Tibial nerve (tissue), 4 donors: ENCODE measurements at regions not wholly inside any gene's neighbourhood (a gene's known extent, or its start where the extent isn't known, plus 50 kb on each side); places are given as distances from the start of the nearest gene placed in this dataset.

ENCODE experiments used
- DNase-seq, 2 donors: peaks; one replicate each; pipeline ENCODE4 v3.0.0-alpha.2; 2019; ENCODE audit warnings: low spot score in 2 of 2
- H3K27ac ChIP-seq, 4 donors: fragments of 200-600 bp; sonication (generic) in 3 of 4; one replicate each; pipeline ENCODE4 v1.5.1; 2017 to 2019; ENCODE audit warnings: mild to moderate bottlenecking in 1 of 4
- H3K27me3 ChIP-seq, 2 donors: fragments of 200-600 bp; sonication (generic) in 1 of 2; one replicate each; pipeline versions ENCODE4 v1.5.1 to v1.6.0; 2017 to 2019
- H3K36me3 ChIP-seq, 3 donors: fragments of 200-600 bp; sonication (generic); one replicate each; pipeline ENCODE4 v1.5.1; 2018 to 2019
- H3K4me1 ChIP-seq, 4 donors: fragments of 200-600 bp; sonication (generic) in 3 of 4; one replicate each; pipeline ENCODE4 v1.5.1; 2017 to 2019
- H3K4me3 ChIP-seq, 4 donors: fragments of 200-600 bp; sonication (generic) in 3 of 4; one replicate each; pipeline ENCODE4 v1.5.1; 2017 to 2019; ENCODE audit warnings: mild to moderate bottlenecking in 1 of 4, moderate library complexity in 1 of 4
- H3K9me3 ChIP-seq, 4 donors: fragments of 200-600 bp; sonication (generic) in 3 of 4; one replicate each; pipeline ENCODE4 v1.5.1; 2017 to 2019
- CTCF ChIP-seq, 5 experiments: fragments of 200-600 bp in 3 of 5; fragments of 450-650 bp in 2 of 5; sonication (generic) in 3 of 5; IDR thresholded peaks; one replicate each; pipeline ENCODE4 v1.5.1; 2016 to 2019; ENCODE audit warnings: antibody characterized with exemption in 5 of 5, mild to moderate bottlenecking in 3 of 5, moderate library complexity in 2 of 5
- EP300 ChIP-seq, 2 donors: sonication (generic); formaldehyde crosslinking; IDR thresholded peaks; one replicate each; pipeline ENCODE4 v1.6.1; 2017; ENCODE audit warnings: antibody characterized with exemption in 2 of 2, mild to moderate bottlenecking in 1 of 2
- POLR2A ChIP-seq, 2 donors: fragments of 450-650 bp; IDR thresholded peaks; one replicate each; pipeline ENCODE4 v1.6.1; 2017; ENCODE audit warnings: antibody characterized with exemption in 2 of 2, mild to moderate bottlenecking in 2 of 2, moderate library complexity in 2 of 2
- WGBS, 2 donors: methylation state at CpG; one replicate each; pipeline ENCODE4 v1.1.5; 2018; 5-methylcytosine and 5-hydroxymethylcytosine counted together

GRCh38 chr6:8958894-8959511 is 523.7 kb upstream of the SLC35B3 start:
- Histone ChIP-seq H3K9me3 (no peaks in the 10 kb centered on the region), H3K36me3 (no peaks in the 10 kb centered on the region)

GRCh38 chr6:8953310-8953709 is 518.0 kb upstream of the SLC35B3 start:
- no peaks in the 10 kb centered on the region for H3K4me1 ChIP-seq
- no peak overlapping the region for H3K4me3 ChIP-seq
- WGBS, 2 donors: 61 to 62% methylated on average over 2 of the region's 2 CpGs
- no peak overlapping the region for H3K27ac ChIP-seq
- DNase-seq: no peak
- TF ChIP-seq POLR2A (IDR thresholded peaks at IDR 0.05) (no peak), CTCF (IDR thresholded peaks at IDR 0.05) (no peak), EP300 (IDR thresholded peaks at IDR 0.05) (no peak)
- H3K27me3 ChIP-seq: no peaks in the 10 kb centered on the region
- no peaks in the 10 kb centered on the region for H3K36me3 ChIP-seq
- no peaks in the 10 kb centered on the region for H3K9me3 ChIP-seq

More at GRCh38 chr6:8958894-8959511, 523.7 kb upstream of the SLC35B3 start:
- DNase-seq: no peak
- H3K4me1 ChIP-seq: no peaks in the 10 kb centered on the region
- TF ChIP-seq EP300 (IDR thresholded peaks at IDR 0.05) (no peak), POLR2A (IDR thresholded peaks at IDR 0.05) (no peak), CTCF (IDR thresholded peaks at IDR 0.05) (no peak)
- no peak overlapping the region for H3K4me3 ChIP-seq
- no peaks in the 10 kb centered on the region for H3K27me3 ChIP-seq
- H3K27ac ChIP-seq: no peak overlapping the region

GRCh38 chr6:8948733-8949132 is 513.4 kb upstream of the SLC35B3 start:
- no peak for DNase-seq
- TF ChIP-seq CTCF (IDR thresholded peaks at IDR 0.05) (no peak), EP300 (IDR thresholded peaks at IDR 0.05) (no peak), POLR2A (IDR thresholded peaks at IDR 0.05) (no peak)
- 32 to 45% methylated on average over 4 of the region's 4 CpGs for WGBS, 2 donors
- no peaks in the 10 kb centered on the region for H3K9me3 ChIP-seq
- H3K36me3 ChIP-seq: no peaks in the 10 kb centered on the region
- no peak overlapping the region for H3K27ac ChIP-seq
- H3K4me3 ChIP-seq: no peak overlapping the region
- H3K27me3 ChIP-seq: no peaks in the 10 kb centered on the region
- H3K4me1 ChIP-seq: no peaks in the 10 kb centered on the region

GRCh38 chr6:8947900-8948299 is 512.6 kb upstream of the SLC35B3 start:
- H3K27ac ChIP-seq: no peak overlapping the region
- WGBS, 2 donors: 61 to 73% methylated on average over 4 of the region's 4 CpGs
- H3K4me3 ChIP-seq: no peak overlapping the region
- TF ChIP-seq CTCF (IDR thresholded peaks at IDR 0.05) (no peak), POLR2A (IDR thresholded peaks at IDR 0.05) (no peak), EP300 (IDR thresholded peaks at IDR 0.05) (no peak)
- H3K4me1 ChIP-seq: no peaks in the 10 kb centered on the region
- H3K27me3 ChIP-seq: no peaks in the 10 kb centered on the region
- no peak for DNase-seq
- no peaks in the 10 kb centered on the region for H3K9me3 ChIP-seq
- H3K36me3 ChIP-seq: no peaks in the 10 kb centered on the region

GRCh38 chr6:8944548-8944947 is 509.2 kb upstream of the SLC35B3 start:
- TF ChIP-seq EP300 (IDR thresholded peaks at IDR 0.05) (no peak), POLR2A (IDR thresholded peaks at IDR 0.05) (no peak), CTCF (IDR thresholded peaks at IDR 0.05) (no peak)
- WGBS, 2 donors: 34 to 44% methylated on average over 3 of the region's 3 CpGs
- H3K27ac ChIP-seq: no peak overlapping the region
- no peaks in the 10 kb centered on the region for H3K36me3 ChIP-seq
- no peak overlapping the region for H3K4me3 ChIP-seq
- H3K27me3 ChIP-seq: no peaks in the 10 kb centered on the region
- H3K9me3 ChIP-seq: no peaks in the 10 kb centered on the region
- H3K4me1 ChIP-seq: no peaks in the 10 kb centered on the region
- no peak for DNase-seq
